Endodermal cell (in vitro differentiated cells): ENCODE measurements at regions not wholly inside any gene's neighbourhood (a gene's known extent, or its start where the extent isn't known, plus 50 kb on each side); places are given as distances from the start of the nearest gene placed in this dataset.

ENCODE experiments used
- DNase-seq: peaks from one replicate; pipeline ENCODE4 v3.0.0-alpha.2; 2017
- H3K27ac ChIP-seq: 2 replicates; pipeline ENCODE4 v1.5.1; 2013; ENCODE audit warnings: mild to moderate bottlenecking, low read depth, low read length, moderate library complexity
- H3K27me3 ChIP-seq: 2 replicates; pipeline ENCODE4 v1.6.1; 2013; ENCODE audit warnings: mild to moderate bottlenecking, low read length, moderate library complexity; ENCODE audit not compliant: insufficient read depth, control insufficient read depth, poor library complexity, severe bottlenecking
- H3K36me3 ChIP-seq: 2 replicates; pipeline ENCODE4 v1.7.0; 2013; ENCODE audit warnings: mild to moderate bottlenecking, low read length, moderate library complexity; ENCODE audit not compliant: control insufficient read depth, insufficient read depth
- H3K4me1 ChIP-seq: one replicate; pipeline ENCODE4 v1.7.0; 2013; ENCODE audit warnings: low read length; ENCODE audit not compliant: control insufficient read depth, insufficient read depth
- H3K4me3 ChIP-seq: 2 replicates; pipeline ENCODE4 v1.5.1; 2013; ENCODE audit warnings: mild to moderate bottlenecking, low read length, moderate library complexity
- H3K9ac ChIP-seq: 2 replicates; pipeline ENCODE4 v1.6.1; 2013; ENCODE audit warnings: mild to moderate bottlenecking, low read length, moderate library complexity; ENCODE audit not compliant: poor library complexity, severe bottlenecking; ENCODE audit errors: extremely low read depth
- H3K9me3 ChIP-seq: 2 replicates; pipeline ENCODE4 v1.6.1; 2013; ENCODE audit warnings: mild to moderate bottlenecking, low read length, moderate library complexity; ENCODE audit not compliant: control insufficient read depth
- H3K27ac Mint-ChIP-seq: 2 replicates; pipeline ENCODE4 v1.8.0; 2020; ENCODE audit warnings: mixed read lengths
- H3K27me3 Mint-ChIP-seq: 2 replicates; pipeline ENCODE4 v1.8.0; 2021; ENCODE audit warnings: mild to moderate bottlenecking, mixed read lengths; ENCODE audit not compliant: insufficient read depth
- H3K36me3 Mint-ChIP-seq: 2 replicates; pipeline ENCODE4 v1.8.0; 2020; ENCODE audit warnings: low read depth, mixed read lengths
- H3K4me1 Mint-ChIP-seq: 2 replicates; pipeline ENCODE4 v1.8.0; 2020; ENCODE audit warnings: mixed read lengths
- H3K4me3 Mint-ChIP-seq: 2 replicates; pipeline ENCODE4 v1.8.0; 2020; ENCODE audit warnings: mild to moderate bottlenecking, moderate library complexity, mixed read lengths
- H3K9me3 Mint-ChIP-seq: 2 replicates; pipeline ENCODE4 v1.8.0; 2020; ENCODE audit warnings: mild to moderate bottlenecking, mixed read lengths
- WGBS, 2 experiments: methylation state at CpG; one replicate each; pipeline versions ENCODE4 v1.1.5 to v1.1.7; 2013; ENCODE audit warnings: missing lambda C conversion rate in 2 of 2, mixed read lengths in 1 of 2; ENCODE audit not compliant: insufficient coverage in 1 of 2, insufficient read length in 1 of 2; 5-methylcytosine and 5-hydroxymethylcytosine counted together
- TF ChIP-seq, protein P1 (sequence below): fragments of 200-600 bp; sonication (generic); conservative IDR thresholded peaks from 2 replicates; pipeline ENCODE4 v1.5.0; 2021; ENCODE audit warnings: antibody characterized with exemption, mild to moderate bottlenecking

DNA sequence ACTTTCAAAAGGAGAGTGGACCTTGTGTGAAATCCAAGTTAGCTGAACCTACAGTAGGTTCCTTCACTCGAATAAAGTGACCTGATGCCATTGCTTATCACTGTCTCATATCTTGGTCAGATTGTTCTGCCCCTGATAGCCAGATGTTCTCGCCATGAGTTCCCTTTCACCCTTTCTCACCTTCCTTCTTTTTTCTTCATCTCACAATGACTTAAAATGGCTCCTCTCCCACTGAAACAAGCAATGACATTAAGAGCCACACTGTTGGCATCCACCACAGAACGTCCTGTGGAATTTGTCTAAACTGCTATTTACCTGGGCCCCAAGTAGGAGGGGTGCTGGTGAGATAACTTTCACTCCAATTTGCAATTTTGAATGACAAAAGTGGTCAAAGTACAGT is 227.6 kb upstream of the PPP1R2C start:
- H3K9me3 Mint-ChIP-seq: peaks cover 33% of the 10 kb centered on the region
- H3K9me3 ChIP-seq: peaks cover 9% of the 10 kb centered on the region
- no peaks in the 10 kb centered on the region for H3K4me1 ChIP-seq
- no peaks in the 10 kb centered on the region for H3K27me3 ChIP-seq
- TF ChIP-seq, protein P1, sequence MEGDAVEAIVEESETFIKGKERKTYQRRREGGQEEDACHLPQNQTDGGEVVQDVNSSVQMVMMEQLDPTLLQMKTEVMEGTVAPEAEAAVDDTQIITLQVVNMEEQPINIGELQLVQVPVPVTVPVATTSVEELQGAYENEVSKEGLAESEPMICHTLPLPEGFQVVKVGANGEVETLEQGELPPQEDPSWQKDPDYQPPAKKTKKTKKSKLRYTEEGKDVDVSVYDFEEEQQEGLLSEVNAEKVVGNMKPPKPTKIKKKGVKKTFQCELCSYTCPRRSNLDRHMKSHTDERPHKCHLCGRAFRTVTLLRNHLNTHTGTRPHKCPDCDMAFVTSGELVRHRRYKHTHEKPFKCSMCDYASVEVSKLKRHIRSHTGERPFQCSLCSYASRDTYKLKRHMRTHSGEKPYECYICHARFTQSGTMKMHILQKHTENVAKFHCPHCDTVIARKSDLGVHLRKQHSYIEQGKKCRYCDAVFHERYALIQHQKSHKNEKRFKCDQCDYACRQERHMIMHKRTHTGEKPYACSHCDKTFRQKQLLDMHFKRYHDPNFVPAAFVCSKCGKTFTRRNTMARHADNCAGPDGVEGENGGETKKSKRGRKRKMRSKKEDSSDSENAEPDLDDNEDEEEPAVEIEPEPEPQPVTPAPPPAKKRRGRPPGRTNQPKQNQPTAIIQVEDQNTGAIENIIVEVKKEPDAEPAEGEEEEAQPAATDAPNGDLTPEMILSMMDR: no peak
- no peaks in the 10 kb centered on the region for H3K36me3 ChIP-seq
- no peak overlapping the region for H3K4me3 Mint-ChIP-seq
- H3K27ac Mint-ChIP-seq: peak overlapping the region; percentile 60
- H3K4me1 Mint-ChIP-seq: peaks cover 32% of the 10 kb centered on the region
- H3K4me3 ChIP-seq: no peak overlapping the region
- H3K27me3 Mint-ChIP-seq: no peaks in the 10 kb centered on the region
- 39% methylated on average over 3 of the region's 3 CpGs; no CpG with 5 or more reads in 1 of the 2 experiments for WGBS, 2 experiments
- peaks cover 18% of the 10 kb centered on the region for H3K36me3 Mint-ChIP-seq
- no peak overlapping the region for H3K27ac ChIP-seq
- no peak overlapping the region for H3K9ac ChIP-seq
- peak; percentile 62 for DNase-seq

DNA sequence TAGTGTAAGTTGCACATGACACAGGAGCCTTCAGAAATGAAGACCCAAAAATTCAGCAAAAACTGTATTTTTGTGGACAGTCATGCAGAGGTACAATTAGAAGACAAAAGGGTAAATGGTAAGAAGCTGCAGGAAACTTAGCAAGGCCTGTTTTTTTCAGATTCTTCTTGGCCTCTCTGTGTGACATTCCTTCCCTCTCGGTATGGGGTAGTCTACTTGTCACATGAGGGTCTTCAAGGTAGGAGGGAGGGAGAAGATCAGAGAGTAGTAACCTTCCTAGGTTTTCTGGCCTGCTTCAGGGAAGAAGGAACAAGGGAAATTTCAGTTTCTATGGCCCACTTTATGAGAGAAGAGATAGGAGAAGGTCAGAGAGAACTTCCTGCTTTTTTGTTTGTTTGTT is 230.4 kb upstream of the PPP1R2C start:
- H3K4me3 ChIP-seq: no peak overlapping the region
- H3K36me3 ChIP-seq: no peaks in the 10 kb centered on the region
- H3K27me3 ChIP-seq: no peaks in the 10 kb centered on the region
- no peak overlapping the region for H3K27ac ChIP-seq
- Mint-ChIP-seq H3K27ac (peak overlapping the region; percentile 89), H3K27me3 (no peaks in the 10 kb centered on the region), H3K9me3 (peaks cover 46% of the 10 kb centered on the region), H3K36me3 (peaks cover 22% of the 10 kb centered on the region), H3K4me3 (no peak overlapping the region), H3K4me1 (peaks cover 32% of the 10 kb centered on the region)
- peaks cover 23% of the 10 kb centered on the region for H3K9me3 ChIP-seq
- no peaks in the 10 kb centered on the region for H3K4me1 ChIP-seq
- peak; percentile 66 for DNase-seq
- no peak overlapping the region for H3K9ac ChIP-seq
- 67% methylated on average over 1 of the region's 1 CpG; no CpG with 5 or more reads in 1 of the 2 experiments for WGBS, 2 experiments
- TF ChIP-seq, protein P1: no peak

DNA sequence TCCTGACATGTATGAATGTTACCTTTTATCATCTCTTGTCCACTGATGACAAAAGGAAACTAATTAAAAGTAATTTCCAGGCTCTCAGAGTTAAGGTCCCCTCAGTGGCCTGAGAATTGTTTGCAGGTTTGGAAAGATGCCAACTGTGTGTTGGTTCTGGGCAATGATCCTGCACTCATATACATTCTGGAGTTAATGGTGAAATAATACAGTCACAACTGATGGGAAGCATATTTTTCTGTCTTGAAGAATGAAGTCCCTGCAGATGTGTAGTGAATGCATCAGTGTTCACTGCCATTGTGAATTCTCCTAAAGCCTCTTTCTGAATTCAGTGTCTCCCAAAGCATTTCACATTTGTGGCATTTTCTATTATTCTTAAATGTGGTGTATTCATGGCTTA is 238.1 kb upstream of the PPP1R2C start:
- Histone ChIP-seq H3K4me1 (no peaks in the 10 kb centered on the region), H3K36me3 (no peaks in the 10 kb centered on the region), H3K9ac (no peak overlapping the region), H3K4me3 (no peak overlapping the region), H3K9me3 (peaks cover 18% of the 10 kb centered on the region), H3K27me3 (no peaks in the 10 kb centered on the region), H3K27ac (no peak overlapping the region)
- TF ChIP-seq, protein P1: no peak
- DNase-seq: no peak
- Mint-ChIP-seq H3K36me3 (peaks cover 43% of the 10 kb centered on the region), H3K27me3 (no peaks in the 10 kb centered on the region), H3K4me1 (no peaks in the 10 kb centered on the region), H3K27ac (no peak overlapping the region), H3K9me3 (peaks cover 64% of the 10 kb centered on the region), H3K4me3 (no peak overlapping the region)
